DMS 273 (cell line): ENCODE measurements at regions not wholly inside any gene's neighbourhood (a gene's known extent, or its start where the extent isn't known, plus 50 kb on each side); places are given as distances from the start of the nearest gene placed in this dataset.
"Not testable (repeated sequence)": the region's sequence is repeated elsewhere in the genome, so short reads cannot be mapped to it uniquely, and the experiment has no call there.

ENCODE experiments used
- DNase-seq: peaks from one replicate; lab custom pipeline; 2025; ENCODE audit not compliant: unreplicated experiment; lab: John Stamatoyannopoulos, UW

DNA sequence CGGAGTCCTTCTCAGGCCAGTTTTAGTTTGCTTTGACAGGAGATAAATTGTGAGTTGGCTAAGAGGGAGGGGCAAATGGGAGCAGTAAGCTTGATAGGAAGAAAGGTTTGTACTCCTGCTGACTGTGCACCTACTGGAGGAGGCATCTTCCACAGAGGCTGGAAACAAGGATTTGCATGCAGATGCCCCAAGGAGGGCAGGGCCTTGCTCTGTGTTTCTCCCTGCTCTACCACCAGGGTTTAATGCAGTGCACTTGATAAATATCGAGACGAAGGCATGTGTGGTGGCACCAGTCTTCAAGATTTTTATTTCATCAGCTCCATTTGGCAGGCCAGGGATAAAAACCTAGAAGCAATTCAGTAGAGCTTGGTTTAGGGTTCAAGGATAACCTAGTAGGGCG, 210.5 kb upstream of the C16orf82 start:
- no peak for DNase-seq

- DNase-seq: no peak
Measured at GRCh38 chr16:26856791-26857190, 209.9 kb upstream of the C16orf82 start.

DNA sequence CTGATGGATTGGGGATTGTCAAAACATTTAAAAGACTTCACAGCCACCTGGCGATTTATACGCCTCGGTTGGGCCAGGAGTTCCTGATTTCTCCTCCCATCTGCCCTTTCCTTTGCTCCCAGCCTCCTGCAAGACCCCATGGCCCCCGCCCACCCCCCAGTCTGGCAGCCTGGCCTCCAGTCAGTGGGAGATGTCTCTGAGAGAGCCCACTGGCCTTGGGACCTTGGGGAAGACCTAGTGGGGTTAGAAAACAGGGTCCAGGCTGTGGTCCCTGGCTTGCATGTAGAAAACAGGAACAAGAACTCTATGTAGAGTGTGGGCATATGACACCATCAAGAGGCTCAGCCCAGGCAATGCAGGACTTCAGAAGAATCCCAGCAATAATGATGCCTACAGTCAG, 209.4 kb upstream of the C16orf82 start:
- no peak for DNase-seq

DNA sequence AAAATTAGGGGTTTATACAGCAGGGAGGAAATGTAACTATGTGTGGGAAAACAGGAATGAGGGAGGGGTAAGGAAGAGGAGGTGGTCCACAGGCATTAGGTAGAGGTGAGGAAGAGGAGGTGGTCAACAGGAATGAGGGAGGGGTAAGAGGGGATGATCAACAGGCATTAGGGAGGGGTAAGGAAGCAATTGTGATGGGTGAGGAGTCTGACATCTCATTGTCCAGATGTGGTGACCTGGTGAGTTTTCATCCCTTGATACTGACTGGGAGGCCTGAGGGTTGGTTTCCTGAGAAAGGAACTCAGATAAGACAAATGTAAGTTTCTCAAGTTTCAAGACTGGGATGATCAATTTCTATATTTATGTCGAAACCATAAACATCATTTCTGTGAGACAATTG, 206.2 kb upstream of the C16orf82 start:
- no peak for DNase-seq

GRCh38 chr16:26863931-26864330, 202.8 kb upstream of the C16orf82 start:
- no peak for DNase-seq

DNA sequence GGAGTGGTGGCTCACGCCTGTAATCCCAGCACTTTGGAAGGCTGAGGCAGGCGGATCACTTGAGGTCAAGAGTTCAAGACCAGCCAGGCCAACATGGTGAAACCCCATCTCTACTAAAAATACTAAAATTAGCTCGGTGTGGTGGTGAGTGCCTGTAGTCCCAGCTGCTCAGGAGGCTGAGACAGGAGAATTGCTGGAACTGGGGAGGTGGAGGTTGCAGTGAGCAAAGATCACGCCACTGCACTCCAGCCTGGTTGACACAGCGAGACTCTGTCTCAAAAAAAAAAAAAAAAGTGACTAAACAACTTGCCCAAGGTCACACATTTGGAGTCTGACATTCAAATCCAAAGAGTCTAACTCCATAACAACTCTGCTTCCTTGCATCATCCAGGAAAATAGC, 192.4 kb upstream of the C16orf82 start:
- not testable (repeated sequence) for DNase-seq

GRCh38 chr16:26877421-26877820, 189.3 kb upstream of the C16orf82 start:
- DNase-seq: no peak

- no peak for DNase-seq
Measured at GRCh38 chr16:26885674-26886073, 181.1 kb upstream of the C16orf82 start.

GRCh38 chr16:26889740-26890139, 177.0 kb upstream of the C16orf82 start:
- DNase-seq: no peak

DNA sequence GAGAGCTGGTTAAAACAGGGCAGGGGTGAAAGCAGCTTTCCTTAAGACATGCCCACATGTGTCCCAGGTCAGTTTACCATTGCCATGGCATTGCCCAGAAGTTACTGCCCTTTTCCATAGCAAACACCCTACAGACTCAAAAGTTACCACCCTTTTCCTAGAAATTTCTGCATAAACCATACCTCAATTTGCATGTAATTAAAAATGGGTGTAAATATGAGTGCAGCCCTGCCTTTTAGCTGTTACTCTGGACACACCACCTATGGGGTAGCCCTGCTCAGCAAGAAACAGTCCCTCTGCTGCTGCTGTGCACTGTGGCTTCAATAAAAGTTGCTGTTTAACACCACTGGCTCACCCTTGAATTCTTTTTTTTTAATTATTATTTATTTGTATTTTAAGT, 168.5 kb upstream of the C16orf82 start:
- DNase-seq: no peak

DNA sequence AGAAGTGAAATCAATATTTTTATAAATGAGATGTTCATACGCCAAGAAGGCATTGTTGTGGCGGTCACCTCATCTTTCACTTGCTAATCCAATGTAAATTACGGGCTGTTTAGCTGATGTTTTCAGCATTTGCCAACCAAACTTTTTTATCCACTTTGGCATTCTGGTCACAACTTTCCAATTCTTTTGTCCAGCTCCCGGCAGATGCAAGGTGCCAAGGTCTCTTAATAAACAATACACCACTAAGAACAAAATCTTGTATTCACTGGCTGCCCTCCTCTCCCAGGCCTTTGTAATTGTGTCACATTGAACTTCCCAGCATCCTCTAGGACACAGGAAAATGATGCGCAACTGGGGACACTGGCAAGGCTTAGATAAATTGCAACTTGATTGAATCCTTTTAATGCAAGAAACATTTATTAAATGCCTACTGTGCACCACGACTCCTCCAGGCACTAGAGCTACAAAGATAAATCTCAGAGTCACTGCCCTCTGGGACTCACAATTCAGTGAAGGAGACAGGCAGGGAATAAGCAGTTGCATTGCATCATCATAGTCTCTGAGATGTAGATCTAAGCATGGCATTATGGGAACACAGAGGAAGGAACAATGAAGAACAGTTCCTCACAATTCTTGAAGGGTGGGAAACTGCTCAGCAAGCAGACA, 165.4 kb upstream of the C16orf82 start:
- no peak for DNase-seq

DNA sequence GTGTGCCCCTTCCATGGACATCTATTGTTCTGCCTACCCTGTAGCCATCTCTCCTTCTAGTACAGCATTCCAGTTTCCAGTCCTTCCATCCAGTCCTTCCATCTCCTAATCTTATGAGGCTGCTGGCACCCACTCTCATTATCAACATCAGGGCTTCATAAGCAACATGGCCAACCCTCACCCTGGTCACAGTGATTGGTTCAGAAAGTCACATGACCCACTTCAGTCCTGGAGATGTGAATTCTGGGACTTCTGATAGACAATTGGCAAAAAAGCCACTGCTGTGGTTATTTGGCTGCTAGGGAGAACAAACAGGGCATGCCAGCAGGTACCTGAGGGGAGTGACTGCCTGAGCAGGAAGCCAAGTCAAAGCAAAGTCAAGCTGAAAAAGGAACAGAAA, 164.7 kb upstream of the C16orf82 start:
- DNase-seq: no peak

DNA sequence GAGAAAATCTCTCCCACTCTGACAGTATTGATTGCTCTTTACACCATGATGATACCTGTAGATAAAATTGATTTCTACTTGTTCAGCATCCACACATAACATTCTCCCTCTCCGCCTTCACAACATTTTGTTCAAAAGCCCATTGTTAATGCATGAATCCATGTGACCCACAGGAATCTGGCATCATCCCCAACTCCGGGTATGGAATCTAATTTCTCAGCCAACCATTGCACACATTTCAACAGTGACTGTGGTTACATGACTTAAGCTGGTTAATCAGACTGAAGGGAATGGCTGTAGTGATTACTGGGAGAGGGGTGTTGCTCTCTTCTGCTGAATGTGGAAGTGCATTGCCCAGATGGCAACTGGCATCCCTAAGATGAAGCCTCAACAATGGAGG, 161.4 kb upstream of the C16orf82 start:
- DNase-seq: no peak

GRCh38 chr16:26909623-26910022, 157.1 kb upstream of the C16orf82 start:
- DNase-seq: no peak

- no peak for DNase-seq
Measured at GRCh38 chr16:26911436-26911835, 155.3 kb upstream of the C16orf82 start.

DNA sequence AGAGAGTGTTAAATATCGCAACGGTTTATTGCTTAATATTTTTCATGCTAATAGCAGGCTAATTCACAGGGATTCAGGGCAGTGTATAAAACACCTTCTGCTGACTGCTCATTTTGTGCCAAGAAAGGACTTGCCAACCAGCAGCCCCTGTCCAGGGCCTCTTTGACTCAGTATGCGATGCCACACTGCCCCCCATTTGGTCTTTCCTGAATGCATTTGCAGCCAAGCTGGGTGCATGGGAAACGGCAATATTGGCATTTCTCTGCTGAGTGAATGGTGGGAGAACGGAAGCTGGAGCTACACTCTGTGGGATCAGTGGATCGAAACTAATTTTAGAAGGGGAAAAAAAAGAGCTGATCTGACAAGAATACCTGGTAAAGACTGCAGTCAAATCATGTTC, 152.9 kb upstream of the C16orf82 start:
- DNase-seq: no peak

GRCh38 chr16:26930786-26931581, 135.7 kb upstream of the C16orf82 start:
- no peak for DNase-seq

DNA sequence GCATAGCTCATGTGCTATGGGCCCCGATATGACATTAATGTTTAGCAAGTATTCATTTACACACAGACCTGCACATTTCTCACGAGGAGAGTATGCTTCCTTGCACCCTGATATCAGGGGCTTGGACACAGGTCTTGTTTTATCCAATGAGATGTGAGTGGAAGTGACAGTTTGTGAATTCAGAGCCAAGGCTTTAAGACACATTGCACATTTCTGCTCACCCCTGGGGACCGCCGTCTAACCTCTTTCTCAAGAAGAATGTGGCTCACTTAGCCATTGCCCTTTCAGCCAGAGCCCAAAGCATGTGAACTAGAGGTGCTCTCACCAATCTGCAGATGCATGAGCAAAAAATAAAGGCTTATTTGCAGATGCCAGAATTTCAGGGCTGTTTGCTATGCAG, 116.1 kb upstream of the C16orf82 start:
- no peak for DNase-seq

- no peak for DNase-seq
Measured at GRCh38 chr16:26951950-26952349, 114.8 kb upstream of the C16orf82 start.

DNA sequence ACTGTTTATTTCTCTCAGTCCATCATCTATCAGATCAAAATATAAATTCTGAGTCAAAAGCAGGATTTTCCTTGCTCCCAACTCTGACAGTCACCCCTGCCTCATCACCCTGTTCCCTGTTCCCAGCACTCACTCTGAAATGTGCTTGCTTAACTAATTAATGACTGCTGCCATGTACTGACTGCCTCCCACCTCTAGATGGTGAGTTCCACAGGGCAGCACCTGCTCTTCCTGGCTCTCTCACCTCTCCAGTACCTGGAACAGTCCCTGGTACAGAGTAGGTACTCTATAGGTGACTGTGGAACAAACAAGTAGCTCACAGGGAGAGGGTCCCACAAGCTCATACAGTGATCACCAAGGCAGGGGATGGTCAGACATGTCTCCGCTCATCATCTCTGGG, 114.3 kb upstream of the C16orf82 start:
- no peak for DNase-seq

- no peak for DNase-seq
Measured at GRCh38 chr16:26957283-26957859, 109.4 kb upstream of the C16orf82 start.

DNA sequence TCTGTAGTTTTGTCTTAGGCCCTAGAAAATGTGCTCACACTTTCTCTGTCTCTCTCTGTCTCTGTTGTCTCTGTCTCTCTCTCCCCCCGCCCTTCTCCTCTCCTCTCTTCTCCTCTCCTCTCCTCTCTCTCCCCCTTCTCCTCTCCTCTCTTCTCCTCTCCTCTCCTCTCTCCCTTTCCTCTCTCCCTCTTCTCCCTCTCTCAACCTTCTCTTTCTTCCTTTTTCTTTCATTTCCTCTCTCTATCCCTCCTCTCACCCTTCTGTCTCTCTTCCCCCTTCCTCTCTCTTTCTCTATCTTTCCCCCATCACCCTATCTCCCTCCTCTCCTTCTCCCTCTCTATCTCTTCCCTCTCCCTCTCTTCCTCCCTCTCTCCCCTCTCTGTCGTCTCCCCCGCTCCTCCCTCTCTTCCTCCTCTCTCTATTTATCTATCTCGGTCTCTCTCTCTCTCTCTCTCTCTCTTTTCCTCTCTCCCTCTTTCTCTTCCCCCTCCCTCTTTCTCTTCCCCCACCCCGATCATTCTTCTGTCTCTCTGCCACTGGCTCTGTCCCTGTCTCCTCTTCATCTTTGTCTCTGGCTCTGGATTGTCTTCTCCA, 107.2 kb upstream of the C16orf82 start:
- no peak for DNase-seq
